Esophagus muscularis mucosa (tissue), 4 donors: ENCODE measurements at regions not wholly inside any gene's neighbourhood (a gene's known extent, or its start where the extent isn't known, plus 50 kb on each side); places are given as distances from the start of the nearest gene placed in this dataset.

Source experiments
- EP300 ChIP-seq: sonication (generic); formaldehyde crosslinking; IDR thresholded peaks from one replicate; pipeline ENCODE4 v1.6.1; 2017; ENCODE audit warnings: antibody characterized with exemption
- POLR2A ChIP-seq: fragments of 450-650 bp; IDR thresholded peaks from one replicate; pipeline ENCODE4 v1.6.1; 2017; ENCODE audit warnings: antibody characterized with exemption, moderate library complexity, mild to moderate bottlenecking, low read depth
- POLR2AphosphoS5 ChIP-seq, 2 donors: sonication (generic); formaldehyde crosslinking; IDR thresholded peaks; one replicate each; pipeline ENCODE4 v1.6.1; 2017; ENCODE audit warnings: antibody characterized with exemption in 2 of 2
- TF ChIP-seq, protein P1 (sequence below), 3 experiments: fragments of 200-600 bp in 2 of 3; fragments of 450-650 bp in 1 of 3; sonication (generic) in 2 of 3; IDR thresholded peaks; one replicate each; pipeline ENCODE4 v1.5.1; 2017 to 2019; ENCODE audit warnings: antibody characterized with exemption in 3 of 3, mild to moderate bottlenecking in 2 of 3, moderate library complexity in 1 of 3

DNA sequence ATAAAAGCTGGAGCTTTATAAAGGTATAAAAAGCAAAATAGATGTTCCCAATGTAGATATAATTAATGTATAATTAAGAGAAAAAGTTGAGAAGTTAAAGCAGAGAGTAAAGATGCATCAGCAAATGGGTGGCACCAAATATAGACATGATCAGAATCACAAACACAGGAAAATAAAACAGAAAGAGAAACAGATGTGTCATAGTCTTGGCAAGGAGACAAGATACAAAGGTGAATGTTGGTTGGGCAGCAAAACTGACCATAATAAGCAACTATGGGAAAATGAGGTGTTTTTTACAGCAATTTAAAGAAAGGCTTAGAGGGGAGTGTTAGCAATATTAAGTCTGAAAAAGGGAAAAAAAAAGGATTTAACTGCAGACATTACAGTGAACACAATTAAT lies 135.4 kb upstream of the CLEC14A start:
- TF ChIP-seq POLR2A = no peak
- TF ChIP-seq, protein P1, sequence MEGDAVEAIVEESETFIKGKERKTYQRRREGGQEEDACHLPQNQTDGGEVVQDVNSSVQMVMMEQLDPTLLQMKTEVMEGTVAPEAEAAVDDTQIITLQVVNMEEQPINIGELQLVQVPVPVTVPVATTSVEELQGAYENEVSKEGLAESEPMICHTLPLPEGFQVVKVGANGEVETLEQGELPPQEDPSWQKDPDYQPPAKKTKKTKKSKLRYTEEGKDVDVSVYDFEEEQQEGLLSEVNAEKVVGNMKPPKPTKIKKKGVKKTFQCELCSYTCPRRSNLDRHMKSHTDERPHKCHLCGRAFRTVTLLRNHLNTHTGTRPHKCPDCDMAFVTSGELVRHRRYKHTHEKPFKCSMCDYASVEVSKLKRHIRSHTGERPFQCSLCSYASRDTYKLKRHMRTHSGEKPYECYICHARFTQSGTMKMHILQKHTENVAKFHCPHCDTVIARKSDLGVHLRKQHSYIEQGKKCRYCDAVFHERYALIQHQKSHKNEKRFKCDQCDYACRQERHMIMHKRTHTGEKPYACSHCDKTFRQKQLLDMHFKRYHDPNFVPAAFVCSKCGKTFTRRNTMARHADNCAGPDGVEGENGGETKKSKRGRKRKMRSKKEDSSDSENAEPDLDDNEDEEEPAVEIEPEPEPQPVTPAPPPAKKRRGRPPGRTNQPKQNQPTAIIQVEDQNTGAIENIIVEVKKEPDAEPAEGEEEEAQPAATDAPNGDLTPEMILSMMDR (IDR thresholded peaks at IDR 0.05) = no peak
- no peak for TF ChIP-seq POLR2AphosphoS5 (IDR thresholded peaks at IDR 0.05)
- TF ChIP-seq EP300 = no peak
